ENCODE measurements at regions not wholly inside any gene's neighbourhood (a gene's known extent, or its start where the extent isn't known, plus 50 kb on each side); places are given as distances from the start of the nearest gene placed in this dataset.

DNA sequence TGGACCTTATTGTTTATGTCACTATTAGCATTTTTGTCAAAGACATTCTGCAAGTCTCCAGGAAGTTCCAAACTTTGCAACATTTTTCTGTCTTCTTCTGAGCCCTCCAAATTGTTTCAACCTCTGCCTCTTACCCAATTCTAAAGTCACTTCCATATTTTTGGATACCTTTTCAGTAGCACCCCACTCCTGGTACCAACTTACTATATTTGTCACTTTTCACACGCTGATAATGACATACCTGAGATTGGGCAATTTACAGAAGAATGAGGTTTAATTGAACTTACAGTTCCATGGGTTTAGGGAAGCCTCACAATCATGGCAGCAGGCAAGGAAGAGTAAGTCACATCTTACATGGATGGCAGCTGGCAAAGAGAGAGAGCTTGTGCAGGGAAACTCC is 1206.5 kb upstream of the EPHA6 start:
- TF ChIP-seq, protein P1, sequence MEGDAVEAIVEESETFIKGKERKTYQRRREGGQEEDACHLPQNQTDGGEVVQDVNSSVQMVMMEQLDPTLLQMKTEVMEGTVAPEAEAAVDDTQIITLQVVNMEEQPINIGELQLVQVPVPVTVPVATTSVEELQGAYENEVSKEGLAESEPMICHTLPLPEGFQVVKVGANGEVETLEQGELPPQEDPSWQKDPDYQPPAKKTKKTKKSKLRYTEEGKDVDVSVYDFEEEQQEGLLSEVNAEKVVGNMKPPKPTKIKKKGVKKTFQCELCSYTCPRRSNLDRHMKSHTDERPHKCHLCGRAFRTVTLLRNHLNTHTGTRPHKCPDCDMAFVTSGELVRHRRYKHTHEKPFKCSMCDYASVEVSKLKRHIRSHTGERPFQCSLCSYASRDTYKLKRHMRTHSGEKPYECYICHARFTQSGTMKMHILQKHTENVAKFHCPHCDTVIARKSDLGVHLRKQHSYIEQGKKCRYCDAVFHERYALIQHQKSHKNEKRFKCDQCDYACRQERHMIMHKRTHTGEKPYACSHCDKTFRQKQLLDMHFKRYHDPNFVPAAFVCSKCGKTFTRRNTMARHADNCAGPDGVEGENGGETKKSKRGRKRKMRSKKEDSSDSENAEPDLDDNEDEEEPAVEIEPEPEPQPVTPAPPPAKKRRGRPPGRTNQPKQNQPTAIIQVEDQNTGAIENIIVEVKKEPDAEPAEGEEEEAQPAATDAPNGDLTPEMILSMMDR (IDR thresholded peaks at IDR 0.05; ENCODE audit: control extremely low read depth, extremely low read depth, low read depth, missing control alignments) = no peak
- ChIA-PET CTCF (no interaction called here), POLR2A (no interaction called here)
- DNase-seq (ENCODE audit: extremely low spot score) = no peak

DNA sequence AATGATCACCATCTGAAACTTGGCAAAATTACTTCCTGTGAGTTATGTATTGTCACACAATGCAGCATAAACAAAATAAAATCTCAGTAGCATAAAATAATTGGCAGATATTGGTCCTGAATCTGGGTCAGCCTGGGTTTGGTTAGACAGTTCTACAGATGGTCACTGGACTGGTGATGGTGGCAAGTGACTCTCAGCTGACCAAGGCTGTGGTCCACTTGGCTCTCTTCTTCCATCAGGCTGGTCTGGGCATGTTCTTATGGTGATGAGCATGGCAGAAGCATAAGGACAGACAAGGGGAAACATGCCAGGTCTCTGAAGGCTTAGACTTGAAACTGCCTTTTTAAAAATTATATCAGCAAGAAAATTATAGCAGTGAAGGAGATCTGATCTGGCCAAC is 1205.0 kb upstream of the EPHA6 start:
- ChIA-PET POLR2A (no interaction called here), CTCF (no interaction called here)
- TF ChIP-seq, protein P1 (IDR thresholded peaks at IDR 0.05; ENCODE audit: control extremely low read depth, extremely low read depth, low read depth, missing control alignments) = no peak
- DNase-seq (ENCODE audit: extremely low spot score) = no peak

DNA sequence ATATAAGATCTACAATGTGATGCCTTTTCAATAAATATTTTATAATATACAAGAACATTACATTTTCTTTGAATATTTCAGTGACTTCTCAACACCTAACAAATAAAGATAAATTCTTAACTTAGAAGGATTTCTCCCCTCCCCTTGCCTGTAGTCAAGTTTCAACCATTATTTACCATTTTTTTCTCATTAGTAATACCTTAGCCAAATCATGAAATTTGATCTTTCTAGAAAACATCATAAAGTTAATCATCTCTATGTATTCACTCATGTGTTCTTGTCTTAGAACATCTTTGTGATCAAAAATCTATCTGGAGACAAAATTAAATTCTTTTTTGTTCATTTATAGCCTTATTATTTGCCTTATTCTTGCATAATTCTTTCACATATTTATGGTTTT is 1201.8 kb upstream of the EPHA6 start:
- CTCF ChIA-PET = no interaction called here
- POLR2A ChIA-PET = no interaction called here
- DNase-seq (ENCODE audit: extremely low spot score) = no peak
- TF ChIP-seq, protein P1 (IDR thresholded peaks at IDR 0.05; ENCODE audit: control extremely low read depth, extremely low read depth, low read depth, missing control alignments) = no peak

DNA sequence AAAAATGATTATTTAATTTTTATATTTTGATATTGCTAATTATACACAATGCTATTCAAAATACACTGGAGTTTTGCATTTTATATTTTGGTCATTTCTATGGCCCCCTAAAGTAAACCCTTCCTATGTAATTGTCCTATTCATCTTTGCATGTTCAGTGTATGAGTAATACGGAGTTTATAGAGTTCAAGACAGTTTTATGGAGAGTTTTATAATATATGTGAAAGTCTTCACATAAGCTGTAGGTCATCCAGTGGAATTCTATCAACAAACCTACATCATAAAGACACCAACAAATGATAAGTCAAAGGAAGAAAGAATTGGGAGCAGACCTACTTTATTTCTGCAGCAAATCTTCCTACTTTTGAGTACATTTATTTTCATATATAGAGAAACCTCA is 1200.4 kb upstream of the EPHA6 start:
- DNase-seq (ENCODE audit: extremely low spot score) = no peak
- ChIA-PET POLR2A (no interaction called here), CTCF (no interaction called here)
- TF ChIP-seq, protein P1 (IDR thresholded peaks at IDR 0.05; ENCODE audit: control extremely low read depth, extremely low read depth, low read depth, missing control alignments) = no peak

DNA sequence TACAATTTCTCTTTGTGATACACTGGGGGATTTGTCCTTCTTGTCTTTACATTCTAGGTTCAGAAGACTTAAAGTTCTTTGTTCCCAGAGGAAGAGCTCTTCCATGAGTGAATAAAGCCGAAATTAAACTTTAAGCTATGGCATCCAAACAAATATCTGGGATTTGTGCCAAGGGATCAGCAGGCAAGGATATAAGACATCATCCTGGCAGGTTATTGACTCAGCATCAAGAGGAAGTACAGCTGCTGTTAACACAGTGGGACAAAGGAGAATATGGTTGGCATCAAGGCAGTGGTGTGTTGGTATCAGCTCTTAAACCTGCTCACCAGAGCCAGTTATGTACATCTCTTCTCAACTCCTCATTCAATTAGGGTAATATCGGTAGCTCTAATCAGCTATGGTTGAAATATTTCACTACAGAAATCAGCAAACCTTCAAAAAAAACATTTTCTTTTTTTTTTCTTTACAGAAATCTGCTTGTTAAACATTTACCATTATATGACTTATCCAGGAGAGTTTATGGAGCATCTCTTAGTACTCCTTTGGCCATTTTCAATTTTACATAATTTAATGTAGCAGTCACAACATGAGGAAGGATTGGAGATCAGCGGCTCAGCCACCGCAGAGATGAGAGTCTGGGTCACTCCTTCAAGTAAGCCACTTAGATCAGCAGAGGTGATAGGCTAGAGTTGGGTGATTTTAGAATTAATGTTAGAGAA is 1198.6 kb upstream of the EPHA6 start:
- TF ChIP-seq, protein P1 (IDR thresholded peaks at IDR 0.05; ENCODE audit: control extremely low read depth, extremely low read depth, low read depth, missing control alignments) = no peak
- POLR2A ChIA-PET = no interaction called here
- CTCF ChIA-PET = interaction anchor here (1.3 kb wide), 1 partner anchor 23 kb away, joined by 3 read pairs; no protein-coding TSS in a partner anchor
- no peak for DNase-seq (ENCODE audit: extremely low spot score)

DNA sequence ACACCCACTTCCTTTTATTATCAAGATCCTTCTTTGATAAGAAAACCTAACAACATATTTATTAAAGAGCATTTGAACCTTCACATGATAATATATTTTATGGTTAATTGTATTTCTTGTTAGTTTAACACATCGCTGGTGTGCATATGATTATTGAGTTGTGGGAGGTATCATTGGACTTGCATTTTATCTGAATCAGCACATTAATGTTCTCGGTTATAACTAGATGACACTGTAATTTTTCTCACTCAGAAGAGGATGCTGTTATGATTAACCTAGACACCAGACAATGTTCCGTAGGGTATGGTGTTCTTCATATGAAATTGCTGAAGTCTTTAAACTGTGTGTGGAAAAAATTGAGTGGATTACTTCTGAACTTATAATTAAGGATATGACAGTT is 1188.3 kb upstream of the EPHA6 start:
- TF ChIP-seq, protein P1 (IDR thresholded peaks at IDR 0.05; ENCODE audit: control extremely low read depth, extremely low read depth, low read depth, missing control alignments) = no peak
- POLR2A ChIA-PET = no interaction called here
- DNase-seq (ENCODE audit: extremely low spot score) = no peak
- CTCF ChIA-PET = no interaction called here

All from GM10248 (cell line).